ENCODE measurements at regions not wholly inside any gene's neighbourhood (a gene's known extent, or its start where the extent isn't known, plus 50 kb on each side); places are given as distances from the start of the nearest gene placed in this dataset.

GRCh38 chr7:121810831-121811672, 61.9 kb upstream of the PTPRZ1 start:
- DNase-seq: no peak

DNA sequence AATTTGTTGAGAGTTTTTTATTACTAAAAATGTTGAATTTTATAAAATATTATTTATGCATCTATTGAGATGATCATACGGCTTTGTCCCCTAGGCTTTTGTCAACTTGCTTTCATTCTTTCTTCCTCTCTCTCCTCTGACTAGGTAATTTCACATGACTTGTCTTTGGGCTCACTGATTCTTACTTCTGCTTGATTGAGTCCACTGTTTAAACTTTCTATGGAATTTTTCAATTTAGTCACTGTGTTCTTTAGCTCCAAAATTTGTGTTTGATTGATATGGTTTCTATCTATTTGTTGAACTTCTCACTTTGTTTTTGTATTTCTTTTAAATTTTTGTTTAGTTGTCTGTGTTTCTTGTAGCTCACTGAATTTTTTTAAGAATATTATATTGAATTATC, 65.9 kb upstream of the PTPRZ1 start:
- no peak for DNase-seq

DNA sequence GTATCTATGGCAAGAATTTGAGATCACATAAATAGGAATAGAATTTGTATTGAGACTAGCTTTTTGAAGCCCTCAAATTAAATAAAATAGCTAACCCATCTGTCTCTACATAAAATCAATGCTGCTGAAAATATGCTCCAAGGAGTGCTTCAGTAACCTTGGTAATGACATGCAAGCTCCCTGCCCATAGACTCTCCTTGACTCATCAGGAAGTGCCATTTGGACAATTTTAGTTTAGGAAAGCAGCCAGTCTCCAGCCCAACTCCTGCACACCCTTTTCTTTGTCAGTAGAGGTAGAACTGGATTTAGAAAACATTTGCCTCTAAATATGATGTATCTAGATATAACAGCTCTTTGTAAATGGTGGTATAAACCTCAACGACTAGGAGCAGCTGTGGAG, 69.9 kb upstream of the PTPRZ1 start:
- no peak for DNase-seq

DNA sequence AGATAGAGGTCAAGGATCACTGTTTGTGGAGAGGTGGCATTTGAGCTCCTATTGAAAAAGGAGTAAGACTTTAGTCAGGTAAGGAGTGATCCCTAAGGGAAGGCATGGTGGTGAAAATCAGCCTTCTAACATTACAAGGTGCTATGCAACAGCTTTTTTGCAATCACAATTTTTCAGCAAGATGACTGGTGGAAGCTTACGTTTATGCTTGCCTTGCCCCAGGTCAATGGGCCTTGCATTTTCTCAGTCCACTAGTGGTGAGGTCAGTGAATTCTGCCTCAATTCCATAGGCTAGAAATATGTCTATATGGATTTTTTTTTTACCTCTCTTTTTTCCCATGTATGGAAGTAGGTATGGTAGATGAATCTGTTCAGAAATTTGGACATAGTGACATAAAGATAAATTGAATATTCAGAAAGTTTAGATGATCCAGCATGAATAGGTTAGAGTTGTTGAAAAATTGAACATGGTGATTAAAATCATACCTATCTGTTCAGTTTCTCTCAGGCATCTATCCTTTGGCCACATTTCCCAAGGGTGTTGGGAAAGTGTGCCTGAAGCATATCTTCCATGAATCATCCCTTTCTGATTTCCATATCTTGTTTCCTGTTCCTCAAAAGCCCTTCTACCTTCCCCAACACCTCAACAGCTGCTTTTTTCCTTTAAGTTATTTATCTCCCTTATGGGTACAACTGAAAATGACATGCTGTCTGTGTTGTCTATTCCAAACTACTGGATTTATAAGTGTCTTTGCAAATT, 71.9 kb upstream of the PTPRZ1 start:
- no peak for DNase-seq

DNA sequence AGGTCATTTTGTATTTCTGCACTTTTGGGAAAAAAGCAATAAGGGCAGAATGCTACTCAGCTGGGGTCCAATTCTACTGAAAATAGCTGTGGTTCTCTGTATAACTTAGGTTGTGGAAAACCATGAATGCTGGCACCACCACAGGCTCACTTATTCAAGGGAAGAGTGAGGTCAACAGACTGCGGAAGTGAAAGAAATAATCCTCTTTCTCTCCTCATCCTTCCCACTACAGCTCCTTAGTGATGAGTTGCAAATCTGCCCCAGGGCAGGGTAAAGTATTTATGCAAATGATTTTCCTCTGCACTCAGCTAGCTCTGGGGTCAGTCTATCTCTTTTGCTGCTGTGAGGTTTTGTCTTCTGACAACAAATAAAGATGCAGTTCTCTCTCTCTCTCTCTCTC, 74.1 kb upstream of the PTPRZ1 start:
- DNase-seq: no peak

DNA sequence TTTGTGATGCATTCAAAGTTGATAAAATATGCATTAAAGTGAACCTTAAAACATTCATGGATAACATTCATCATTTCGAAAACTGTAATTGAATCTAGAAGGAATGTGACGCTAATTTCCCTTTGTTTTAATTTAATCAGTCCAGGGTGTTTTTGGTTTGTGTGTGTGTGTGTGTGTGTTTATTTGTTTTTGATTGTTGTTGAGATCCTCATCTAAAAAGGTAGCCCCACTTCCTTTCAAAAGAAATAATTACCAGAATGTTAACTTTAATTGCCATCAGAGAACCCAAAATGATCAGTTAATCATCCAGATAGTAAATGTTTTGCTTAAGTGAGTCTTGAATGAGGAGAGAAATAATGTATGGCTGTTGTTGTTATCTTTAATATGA, 74.5 kb upstream of the PTPRZ1 start:
- no peak for DNase-seq

GRCh38 chr7:121797657-121798452, 75.1 kb upstream of the PTPRZ1 start:
- no peak for DNase-seq

DNA sequence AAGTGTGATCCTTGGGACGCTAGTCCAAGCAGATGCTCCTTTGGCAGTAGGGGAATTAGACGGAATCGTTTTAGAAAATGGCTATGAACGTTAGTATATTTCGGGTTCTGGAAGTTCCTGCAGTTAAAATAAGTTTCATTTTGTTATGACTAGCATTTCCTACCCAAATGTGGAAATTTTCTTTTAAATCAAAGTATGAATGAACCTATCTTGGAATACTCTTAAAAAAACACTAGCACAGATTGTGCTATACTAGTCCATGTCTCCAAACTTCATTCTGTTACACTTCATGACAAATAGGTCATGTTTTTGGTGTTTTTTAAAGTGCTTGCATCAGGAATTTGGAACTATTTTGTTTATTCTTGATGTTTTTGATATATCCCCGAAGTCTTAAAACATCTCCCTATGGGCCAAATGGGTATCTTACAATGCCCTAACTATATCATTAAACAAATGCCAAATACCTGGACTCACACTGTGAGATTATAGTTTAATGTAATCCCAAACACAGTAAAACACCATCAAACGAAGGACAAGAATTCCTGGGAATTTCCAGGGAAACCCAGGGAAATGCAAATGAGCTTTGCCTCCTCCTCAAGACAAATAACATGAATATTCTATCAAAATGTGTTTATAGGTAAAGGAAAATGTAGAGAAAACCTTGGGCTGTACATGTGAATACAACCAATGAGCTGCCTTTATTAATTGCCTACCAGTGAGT, 75.9 kb upstream of the PTPRZ1 start:
- no peak for DNase-seq

- DNase-seq: no peak
Measured at GRCh38 chr7:121796381-121796780, 76.6 kb upstream of the PTPRZ1 start.

DNA sequence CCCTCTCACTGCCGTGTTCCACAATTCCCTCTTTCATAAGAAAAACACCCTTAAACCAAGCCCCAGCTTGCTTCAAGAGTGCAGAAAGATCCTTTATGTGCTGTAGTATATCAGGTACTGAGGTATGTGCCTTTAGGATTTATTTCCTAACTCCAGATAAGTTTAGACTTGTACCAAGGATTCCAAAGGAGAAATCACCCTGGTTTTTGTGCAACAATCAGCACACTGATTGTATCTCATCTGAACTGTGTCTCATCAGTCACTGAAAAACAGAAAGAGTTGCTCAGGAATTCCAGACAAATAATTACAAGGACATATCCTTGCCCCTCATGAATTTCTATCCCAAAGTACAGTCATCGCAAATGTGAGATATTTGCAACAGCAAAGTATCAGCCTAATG, 77.2 kb upstream of the PTPRZ1 start:
- DNase-seq: no peak

DNA sequence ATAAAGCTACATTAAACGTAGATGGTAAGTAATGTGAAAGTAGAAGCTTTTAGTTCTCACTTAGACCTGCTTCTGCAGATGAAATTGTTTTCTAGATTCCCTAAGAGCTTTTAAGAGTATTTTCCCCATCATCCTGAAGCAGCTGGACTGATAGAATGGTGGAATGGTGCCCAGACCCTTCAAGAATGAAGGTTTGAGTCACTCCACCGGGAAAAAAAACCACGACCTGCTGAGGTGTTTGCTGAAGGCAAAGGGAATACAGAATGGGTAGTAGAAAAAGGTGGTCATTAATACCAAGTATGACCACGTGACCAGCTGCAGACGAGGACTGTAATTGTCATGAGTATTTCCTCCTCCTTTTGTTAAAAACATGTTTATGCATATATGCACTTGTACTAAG, 79.2 kb upstream of the PTPRZ1 start:
- no peak for DNase-seq

DNA sequence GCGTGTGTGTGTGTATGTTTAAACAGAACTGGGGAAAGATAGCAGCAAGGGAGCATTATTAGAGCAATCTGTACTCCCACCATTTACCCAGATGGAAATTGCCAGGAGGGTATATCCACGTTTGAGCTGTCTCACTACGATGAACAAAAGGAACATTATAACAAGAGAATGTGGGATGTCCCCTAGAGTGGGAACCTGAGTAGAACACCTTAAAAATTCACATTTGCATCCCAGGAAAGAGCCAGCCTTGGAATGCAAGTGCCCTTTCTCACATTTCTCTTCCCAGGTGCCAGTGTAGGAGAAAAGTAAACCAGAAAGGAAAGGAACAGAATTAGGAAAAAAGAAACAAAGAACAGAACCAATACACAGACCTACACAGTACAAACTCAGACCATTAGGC, 95.3 kb upstream of the PTPRZ1 start:
- no peak for DNase-seq

GRCh38 chr7:121774563-121774962, 98.4 kb upstream of the PTPRZ1 start:
- DNase-seq: no peak

DNA sequence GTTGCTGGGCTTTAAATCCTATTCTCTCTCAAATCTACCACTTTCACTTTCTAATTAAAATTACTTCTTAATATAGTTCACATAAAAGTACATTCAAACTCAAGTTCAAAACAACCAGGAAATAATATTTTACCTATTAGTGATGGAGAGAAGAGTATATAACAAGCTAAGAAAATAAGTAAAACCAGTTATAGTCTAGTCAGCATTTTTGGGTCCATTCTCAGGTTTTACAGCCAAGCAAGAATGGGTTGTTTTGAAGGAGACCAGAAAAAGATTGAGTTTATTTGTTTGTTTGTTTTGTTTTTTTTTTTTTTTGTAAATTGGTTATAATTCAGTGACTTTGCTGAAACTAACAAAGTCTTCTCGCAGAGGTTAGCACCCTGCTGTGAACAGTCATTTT, 106.3 kb upstream of the PTPRZ1 start:
- no peak for DNase-seq

DNA sequence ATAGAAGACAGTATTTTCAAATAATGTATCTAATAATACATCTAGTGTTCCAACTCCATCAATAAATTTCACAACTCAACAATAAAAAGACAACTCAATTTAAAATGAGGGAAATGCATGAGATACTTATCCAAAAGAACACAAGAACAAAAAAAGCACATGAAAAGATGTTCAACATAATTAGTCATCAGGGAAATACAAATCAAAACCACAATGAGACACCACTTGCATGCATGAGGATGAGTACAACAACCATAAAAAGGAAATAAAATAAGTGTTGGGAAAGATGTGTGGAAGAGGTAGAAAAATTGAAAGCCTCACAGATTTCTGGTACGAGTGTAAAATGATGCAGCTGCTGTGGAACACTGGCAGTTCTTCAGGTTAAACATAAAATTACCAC, 111.6 kb upstream of the PTPRZ1 start:
- DNase-seq: no peak

GRCh38 chr7:121755818-121756552, 117.0 kb upstream of the PTPRZ1 start:
- no peak for DNase-seq

DNA sequence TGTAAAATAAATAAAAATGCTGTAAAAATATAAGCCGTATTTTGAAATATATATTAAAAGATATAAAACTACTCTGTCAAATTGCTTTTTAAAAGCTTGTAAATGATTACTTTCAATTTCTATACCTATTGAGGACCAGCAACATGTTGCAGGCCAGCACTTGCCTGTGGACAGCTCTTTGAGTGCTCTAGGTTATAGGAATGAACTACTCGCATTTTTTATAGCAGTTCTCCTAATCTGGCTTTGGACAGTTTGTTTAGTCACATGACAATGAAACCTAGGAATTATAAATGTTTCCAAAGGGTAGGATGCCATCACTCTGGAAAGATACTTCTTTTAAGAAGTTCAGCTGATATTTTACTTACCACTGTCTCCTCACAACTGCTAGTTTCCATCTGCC, 117.7 kb upstream of the PTPRZ1 start:
- DNase-seq: no peak

GRCh38 chr7:121753944-121754343, 119.0 kb upstream of the PTPRZ1 start:
- no peak for DNase-seq

- DNase-seq: peak; percentile 2
Measured at GRCh38 chr7:121752706-121753105, 120.3 kb upstream of the PTPRZ1 start.

- DNase-seq: no peak
Measured at GRCh38 chr7:121748546-121748945, 124.4 kb upstream of the PTPRZ1 start.

DNA sequence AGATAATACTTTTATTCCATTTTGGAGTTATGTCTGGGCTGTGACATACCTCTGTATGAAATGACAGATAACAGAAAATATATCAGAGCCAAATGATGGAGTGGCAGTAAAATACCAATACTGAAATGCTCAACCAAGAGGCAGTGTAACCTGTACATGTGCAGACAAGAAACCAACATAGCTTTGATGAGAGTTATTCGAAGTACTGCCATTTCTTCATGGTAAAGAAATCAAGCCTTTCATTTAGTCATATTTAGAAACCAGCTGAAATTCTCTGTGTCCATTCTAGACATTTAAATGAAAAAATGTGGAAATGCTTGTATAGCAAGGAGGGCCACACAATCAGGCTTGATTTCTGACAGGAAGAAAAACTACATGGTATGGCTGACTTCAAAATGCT, 127.1 kb upstream of the PTPRZ1 start:
- no peak for DNase-seq

GRCh38 chr7:121744877-121745276, 128.1 kb upstream of the PTPRZ1 start:
- DNase-seq: no peak

Data from dermis blood vessel endothelial cell (primary cell).